ENCODE measurements at regions not wholly inside any gene's neighbourhood (a gene's known extent, or its start where the extent isn't known, plus 50 kb on each side); places are given as distances from the start of the nearest gene placed in this dataset.
A peak's percentile ranks its signal among the peaks of the same experiment; 100 is the strongest.

DNA sequence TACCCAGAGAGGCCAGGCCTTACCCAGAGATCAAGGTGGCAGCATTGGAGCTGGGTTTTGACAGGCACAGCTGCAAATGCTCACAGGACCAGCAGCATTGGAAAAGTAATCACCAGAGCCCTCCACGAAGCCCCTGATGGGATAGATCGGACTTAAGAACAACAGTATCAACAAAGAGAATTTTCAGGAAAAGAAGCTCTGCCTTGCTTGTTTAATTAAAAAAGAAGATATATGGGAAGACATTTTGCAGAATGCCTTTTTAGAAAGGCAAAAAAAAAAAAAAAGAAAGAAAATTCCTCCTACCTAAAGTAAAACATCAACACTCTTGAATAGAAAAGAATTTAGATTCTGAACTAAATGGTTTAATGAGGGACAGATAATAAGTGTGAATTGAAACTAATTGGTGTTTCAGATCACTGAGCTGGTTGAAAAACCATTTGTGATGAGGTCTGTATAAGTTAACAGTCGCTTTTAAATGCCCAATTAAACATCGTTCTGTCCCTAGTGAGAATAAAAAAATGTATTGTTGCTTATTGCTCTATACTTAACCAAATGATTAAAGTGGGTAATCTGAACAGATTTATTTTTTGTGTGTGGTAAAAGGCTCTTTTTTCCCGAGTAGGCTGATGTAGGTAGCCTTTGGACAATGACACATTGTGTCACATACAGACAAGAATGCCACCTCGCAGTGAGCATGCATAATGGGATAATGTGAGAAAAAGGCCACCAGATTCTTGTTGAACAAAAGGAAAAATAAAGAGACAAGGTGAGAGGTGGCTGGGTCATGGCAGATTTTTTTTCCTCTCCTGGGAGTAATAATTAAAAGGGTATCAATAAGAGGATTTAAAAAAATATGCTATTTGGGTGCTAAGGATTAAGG lies 93.0 kb upstream of the ARGLU1 start:
- DNase-seq (ENCODE audit: low spot score), result no peak

DNA sequence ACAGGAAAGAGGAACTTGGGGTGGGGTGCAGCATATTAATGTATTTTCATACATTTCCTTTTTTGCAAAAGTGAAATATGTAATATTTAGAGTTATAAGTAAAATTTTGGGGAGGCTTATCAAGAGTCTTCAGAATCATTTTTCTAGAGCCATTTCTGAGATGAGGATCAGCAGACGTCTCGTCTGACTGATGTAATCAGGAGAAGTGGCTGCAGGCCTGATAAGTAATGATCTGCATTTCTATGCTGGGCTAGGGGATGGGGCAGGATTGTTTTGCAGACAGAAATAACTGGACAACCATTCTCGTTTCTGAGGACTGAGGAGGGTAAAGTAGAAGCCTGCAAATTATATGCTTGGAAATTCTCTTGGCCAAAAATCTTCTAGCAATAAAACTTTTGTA lies 89.2 kb upstream of the ARGLU1 start:
- DNase-seq (ENCODE audit: low spot score), result no peak

DNA sequence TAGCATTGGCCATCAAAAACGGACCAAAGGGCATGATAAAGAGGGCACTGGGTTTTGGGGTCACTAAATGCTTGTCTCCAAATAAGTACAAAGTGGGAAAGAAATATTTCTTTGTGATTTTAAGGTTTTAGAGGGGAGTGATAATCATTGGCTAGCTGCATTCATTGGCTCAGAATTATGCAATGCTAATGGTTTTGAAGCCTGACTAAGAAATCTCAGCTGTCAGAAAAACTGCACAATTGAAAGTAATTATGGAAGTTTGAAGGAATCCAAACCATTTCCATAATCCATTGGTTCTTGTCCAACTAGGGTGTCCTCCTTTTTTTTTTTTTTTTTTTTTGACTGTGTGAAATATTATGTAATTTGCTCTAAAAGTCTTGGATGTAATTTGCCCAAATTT lies 88.2 kb upstream of the ARGLU1 start:
- no peak for DNase-seq (ENCODE audit: low spot score)

DNA sequence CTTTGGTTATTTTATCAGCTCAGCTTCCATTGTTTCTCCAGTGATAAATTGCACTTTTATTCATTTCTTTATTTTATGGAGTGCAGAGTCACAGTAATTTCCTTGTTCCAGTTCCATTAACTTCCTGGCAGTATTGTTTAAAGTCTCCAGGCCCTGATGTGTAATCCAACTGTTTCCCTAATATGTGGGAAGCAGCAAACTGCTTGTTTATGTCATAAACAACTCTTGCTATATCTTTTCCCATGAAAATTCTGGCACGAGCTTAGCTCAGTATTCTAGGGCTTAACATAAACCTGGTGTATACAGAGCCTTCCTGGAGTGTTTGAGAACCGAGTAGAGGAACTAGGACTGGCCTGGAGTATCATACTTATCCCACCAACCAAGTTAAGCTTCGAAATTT lies 83.5 kb upstream of the ARGLU1 start:
- DNase-seq (ENCODE audit: low spot score), result no peak

DNA sequence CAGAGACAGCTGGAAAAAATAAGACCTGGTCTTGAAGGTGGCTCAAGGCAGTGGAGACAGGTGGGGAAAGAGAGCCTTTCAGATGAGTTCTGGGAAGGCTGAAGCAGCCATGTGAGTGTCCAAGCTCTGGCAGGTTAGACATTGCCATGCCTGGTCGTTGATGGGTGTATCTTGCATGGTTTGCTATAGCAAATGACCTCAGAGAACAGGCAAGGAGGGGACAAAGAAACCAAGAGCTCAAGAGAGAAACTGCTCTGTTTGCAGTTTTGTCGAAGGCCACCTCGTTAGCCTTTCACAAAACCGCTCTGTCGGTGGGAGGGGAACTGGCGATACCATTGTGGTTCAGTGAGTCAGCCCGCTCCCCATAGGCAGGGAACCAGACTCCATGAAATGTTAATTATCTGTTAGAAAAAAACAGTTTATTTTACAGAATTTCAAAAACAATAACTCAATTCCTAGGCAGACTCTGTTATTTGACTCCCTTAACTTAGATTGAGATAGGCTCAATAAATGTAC lies 82.8 kb upstream of the ARGLU1 start:
- no peak for DNase-seq (ENCODE audit: low spot score)

DNA sequence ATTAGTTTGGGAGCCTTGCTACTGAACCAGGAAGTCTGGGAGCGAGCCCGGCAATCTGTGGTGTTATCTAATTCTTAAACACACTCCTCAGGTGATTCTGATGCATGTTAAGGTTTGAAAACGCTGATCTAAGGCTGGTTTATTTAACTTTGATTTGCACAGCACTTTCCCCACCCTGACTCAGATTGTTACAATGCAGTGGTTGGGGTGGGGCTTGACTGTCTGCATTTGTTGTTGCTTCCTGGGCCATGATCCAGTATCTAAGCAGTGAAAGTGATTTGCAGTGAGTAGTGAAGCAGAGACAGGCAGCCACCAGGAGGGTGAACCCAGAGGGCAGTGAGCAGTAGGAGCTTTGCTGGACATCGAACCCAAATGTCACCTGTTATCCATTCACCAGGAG lies 81.6 kb upstream of the ARGLU1 start:
- no peak for DNase-seq (ENCODE audit: low spot score)

DNA sequence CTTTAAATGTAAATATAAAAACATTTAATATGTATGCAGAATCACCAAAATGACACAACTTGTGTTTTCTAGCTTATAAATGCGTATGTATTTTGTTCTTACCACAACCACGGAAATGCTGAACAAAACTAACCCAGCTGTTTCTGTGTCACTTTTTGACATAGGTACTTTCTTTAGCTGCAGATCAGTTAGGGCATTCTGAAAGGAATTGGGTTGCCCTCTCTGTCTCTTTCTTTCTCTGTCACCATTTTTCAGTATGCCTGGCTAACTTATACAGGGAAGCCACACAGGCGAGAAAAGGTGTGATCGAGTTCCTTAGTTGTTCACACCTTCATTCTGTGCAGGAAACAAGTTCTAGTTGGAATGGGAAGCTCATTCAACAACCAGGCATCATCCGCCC lies 72.6 kb upstream of the ARGLU1 start:
- no peak for DNase-seq (ENCODE audit: low spot score)

DNA sequence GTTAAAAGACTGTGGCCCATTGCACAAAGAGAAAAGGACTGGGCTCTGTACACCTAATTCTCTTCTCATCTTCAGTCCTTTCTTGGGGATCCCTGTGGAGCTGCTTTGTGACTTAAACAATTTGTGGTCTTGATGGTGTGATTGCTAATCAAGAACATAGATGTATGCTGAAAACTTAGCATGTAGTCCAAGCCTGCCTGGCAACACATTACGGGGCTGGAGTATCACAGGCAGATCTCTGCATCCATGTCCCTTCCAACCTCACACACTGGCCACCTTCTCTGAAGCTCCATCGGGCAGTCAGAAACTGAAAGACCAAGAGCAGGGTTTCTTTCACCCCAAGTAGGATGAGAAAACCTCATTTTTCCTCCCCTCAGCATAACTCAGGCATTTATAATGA lies 69.6 kb upstream of the ARGLU1 start:
- no peak for DNase-seq (ENCODE audit: low spot score)

DNA sequence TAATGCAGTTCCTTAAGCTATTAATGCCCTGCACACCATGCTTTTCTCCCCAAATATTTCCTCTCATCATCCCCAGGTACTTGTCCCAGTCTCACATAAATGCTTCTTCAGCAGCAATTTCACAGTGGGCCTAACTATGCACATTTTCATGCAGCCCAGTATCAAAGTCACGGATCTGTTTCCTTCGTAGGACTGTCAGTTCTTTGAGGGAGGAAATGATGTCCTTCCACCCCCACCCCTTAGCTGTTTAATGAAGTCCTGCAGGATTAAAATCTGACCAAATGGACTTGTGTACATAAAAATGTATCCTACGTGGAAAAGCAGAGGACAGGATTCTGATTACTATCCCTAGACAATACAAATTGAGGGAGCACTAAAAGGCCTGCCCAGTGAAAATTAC lies 68.6 kb upstream of the ARGLU1 start:
- DNase-seq (ENCODE audit: low spot score), result no peak

DNA sequence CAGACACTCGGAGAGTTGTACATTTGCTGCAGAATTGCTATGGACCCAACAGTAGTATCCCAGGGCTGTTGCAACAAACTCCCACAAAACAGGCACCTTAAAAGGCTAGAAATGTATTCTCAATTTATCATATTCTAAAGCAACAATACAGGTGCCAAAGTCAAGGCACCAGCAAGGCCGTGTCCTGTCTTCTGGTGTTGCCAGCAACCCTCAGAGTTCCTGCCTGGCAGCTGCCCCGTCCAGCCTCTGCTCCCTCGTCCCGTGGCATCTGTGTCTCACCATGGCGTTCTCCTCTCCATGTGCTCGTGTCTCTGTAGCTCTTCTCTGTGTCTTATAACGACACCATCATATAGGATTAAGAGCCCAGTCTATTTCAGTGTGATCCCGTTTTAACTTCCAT lies 67.7 kb upstream of the ARGLU1 start:
- DNase-seq (ENCODE audit: low spot score), result no peak

DNA sequence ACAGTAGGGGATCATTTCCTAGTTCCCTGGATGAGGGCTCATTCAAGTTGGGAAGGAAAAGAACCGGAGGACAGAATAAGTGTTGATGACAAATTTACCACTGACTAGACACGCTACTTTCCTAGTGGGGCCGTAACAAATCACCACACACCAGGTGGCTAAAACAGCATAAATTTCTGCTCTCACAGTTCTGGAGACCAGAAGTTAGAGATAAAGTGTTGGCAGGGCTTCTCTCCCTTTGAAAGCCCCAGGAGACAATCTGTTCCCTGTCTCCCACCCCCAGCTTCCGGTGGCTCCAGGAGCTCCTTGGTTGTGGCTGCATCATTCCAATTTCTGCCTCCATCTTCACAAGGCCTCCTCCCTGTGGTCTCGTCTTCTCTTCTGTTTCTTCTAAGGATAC lies 65.4 kb upstream of the ARGLU1 start:
- no peak for DNase-seq (ENCODE audit: low spot score)

DNA sequence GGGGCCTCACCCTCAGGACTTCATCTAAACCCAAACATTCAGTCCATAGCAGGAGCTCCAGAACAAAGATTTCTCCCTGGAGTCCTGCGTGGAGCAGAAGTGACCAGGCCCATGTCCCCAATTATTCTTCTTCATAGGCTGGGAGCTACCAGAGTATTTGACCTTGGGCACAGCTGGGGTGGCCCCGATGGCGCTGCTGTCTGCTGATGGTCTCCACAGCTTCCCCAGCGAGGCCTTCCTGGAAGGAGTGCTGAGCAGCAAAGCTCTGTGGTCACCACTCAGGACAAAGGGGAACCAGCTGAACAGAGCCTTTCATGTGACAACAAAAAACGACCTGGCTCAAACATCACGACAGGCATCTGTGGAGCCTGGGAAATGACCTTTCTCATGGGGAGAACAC lies 62.7 kb upstream of the ARGLU1 start:
- no peak for DNase-seq (ENCODE audit: low spot score)

DNA sequence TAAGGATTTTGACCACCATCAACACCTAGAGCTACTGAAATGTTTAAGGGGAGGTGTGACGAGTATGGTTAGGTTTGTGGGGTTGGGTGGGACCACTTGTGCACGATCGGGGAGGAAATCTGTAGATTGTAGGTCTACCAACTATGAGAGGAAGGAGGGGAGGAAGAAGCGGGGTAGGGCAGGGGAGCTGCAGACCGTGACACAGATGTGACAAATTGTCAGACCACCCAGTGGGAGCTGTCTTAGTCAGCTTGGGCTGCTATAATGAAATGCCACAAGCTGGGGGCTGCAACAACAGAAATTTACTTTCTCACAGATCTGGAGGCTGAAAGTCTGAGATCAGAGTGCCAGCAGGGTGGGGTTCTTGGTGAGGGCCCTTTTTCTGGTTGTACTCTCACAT lies 62.2 kb upstream of the ARGLU1 start:
- no peak for DNase-seq (ENCODE audit: low spot score)

DNA sequence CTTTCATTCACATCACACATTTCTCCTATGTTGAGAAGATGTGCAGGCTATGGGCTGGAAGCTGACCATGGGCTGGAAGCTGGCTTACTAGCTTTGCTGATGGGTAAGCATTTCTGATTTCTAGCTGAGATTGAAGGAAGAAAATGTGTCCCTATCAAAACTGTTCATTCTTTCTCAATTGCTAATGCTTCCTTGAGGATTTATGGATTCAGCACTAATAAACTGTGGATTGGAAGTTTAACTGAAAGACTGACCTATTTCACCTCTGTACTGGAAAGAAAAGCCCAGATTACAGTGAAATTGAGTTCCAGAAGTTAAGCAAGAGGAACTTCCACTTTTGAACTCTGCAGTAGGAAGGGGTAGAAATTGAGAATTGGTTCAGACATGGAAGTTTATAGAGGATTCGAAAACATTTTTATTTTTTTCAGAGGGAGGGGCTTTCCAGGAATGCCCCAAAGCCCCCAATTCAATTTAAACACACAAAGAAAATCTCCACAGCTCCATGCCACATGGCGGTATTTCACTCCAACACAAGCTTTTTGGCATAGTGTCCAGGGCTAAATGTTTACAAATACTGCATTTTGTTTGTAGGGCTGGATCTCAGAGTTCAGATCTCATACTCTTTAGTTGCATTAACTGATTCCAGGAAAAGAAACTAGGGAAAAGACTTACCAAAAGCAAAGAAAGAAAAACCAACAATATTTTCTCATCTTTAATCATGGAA lies 61.2 kb upstream of the ARGLU1 start:
- DNase-seq (ENCODE audit: low spot score), result no peak

DNA sequence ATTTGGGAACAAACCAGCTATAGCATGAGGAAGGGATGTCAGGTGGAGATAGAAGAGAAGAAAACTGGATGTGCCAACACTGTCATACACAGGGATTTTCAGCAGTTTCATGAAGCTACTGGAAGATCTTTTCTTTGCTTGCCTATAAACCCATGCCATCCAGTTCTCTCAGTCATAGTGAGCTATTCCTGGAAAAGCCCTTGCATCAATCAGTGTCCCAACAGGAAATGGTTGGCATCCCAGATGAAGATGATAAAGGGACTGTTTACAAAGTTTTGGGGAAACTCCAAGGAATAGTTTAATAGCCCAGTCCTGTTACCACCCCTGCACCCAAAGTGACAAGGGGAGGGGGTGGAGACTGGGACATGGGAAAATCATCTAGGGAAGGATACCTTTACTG lies 58.5 kb upstream of the ARGLU1 start:
- DNase-seq (ENCODE audit: low spot score), result no peak

DNA sequence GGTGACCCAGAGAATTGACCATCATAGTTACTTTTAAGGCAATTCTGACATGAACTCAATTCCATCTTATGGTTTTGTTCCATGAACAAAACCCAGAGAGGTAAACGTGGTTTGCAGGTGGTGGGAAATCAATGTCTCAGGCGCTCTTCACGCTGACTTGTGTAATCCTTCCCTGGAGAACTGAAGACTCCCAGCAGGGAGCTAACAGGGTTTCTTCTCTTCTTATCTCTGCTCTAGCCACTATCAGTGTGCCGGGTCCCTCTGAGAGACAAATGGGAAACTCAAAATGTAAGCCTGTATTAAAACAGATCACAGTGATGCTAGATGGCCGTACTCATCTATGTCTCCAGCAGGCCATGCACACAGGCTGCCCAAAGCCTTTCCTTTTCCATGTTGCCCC lies 57.6 kb upstream of the ARGLU1 start:
- DNase-seq (ENCODE audit: low spot score), result no peak

DNA sequence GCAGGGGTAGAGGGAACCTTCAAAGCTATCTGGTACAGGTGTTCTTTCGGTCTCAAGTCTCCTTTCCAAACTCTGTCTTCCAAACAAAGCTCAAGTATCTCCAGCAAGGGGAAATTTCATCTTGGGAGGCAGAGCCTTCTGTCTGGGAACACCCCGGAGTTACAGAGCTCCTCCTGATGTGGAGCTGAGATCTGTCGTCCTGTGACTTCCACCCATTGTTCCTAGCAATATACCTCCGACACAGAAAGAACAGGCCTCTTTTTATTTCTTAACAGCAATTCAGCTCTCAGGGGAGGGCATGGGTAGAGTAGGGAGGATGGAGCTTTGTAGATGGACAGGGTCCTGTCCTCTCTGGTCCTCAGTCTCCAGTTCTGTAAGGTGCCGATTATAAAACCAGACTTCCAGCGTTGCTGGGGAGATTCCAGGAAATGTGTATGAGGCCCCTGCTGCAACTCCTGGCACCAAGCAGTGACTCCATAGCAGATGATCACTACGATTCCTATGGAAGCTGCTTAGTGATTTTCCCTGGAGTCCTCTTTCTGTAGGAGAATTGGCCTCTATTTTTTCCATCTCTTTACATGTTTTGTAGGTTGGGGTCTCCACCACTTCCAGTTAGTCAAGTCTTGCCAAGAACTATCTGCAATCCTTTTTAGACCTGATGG lies 56.0 kb upstream of the ARGLU1 start:
- no peak for DNase-seq (ENCODE audit: low spot score)

DNA sequence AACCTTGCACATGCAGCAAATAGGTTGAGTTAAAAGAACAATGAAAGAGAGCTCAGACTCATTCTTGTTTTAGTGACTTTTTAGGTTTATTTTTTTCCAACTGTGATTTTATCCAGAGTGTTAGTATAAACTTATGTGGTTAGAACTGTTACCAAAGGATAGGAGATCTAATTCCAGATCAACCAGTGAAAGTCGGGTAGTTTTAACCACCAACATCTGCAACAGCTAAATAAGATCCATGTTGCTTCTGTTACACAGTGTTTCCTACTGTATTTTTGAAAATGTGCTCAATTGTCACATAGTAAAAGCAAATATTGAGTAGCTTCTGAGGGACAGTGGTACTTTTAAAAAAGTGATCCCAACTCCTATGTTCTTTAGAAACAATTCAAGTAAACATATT lies 53.9 kb upstream of the ARGLU1 start:
- DNase-seq (ENCODE audit: low spot score), result no peak

DNA sequence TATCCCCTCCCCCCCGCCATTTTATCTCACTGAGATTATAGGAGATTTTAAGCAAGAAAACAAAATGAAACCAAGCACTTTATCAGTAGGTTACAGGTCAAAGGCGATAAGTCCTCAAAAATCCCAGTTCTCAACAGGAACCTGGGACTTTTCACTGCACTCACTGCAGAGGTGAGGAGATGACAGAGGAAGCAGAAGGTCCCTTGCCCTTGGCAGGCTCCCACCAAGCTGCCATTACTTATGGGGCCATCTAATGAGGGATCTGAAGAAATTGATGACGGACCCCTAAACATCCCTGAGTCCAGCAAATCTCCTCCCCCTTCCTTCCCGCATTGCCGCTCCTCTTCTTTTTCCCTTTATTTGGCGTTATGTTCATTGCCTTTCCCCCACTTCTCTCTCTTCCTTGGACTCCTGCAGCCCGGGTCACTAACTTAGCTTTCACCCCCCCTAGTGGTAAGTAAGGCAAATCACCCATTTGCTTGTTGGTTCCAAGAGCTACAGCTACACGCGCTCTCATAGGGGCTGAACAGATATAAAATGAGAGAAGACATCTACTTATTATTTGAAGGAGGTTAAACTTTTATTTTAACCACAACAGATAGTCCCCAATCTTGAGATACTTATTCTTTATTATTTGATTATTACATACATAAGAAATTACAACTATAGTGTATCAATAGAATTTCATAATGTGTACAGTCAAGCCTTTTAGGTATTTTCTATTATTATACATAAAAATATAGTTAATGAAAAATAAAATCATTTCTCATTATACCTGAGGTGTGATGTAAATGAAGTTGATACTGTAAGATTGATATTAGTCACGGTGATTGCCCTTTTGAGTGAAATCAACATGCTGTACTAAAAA lies 52.0 kb upstream of the ARGLU1 start:
- peak; percentile 18 for DNase-seq (ENCODE audit: low spot score)
